ENCODE measurements at regions not wholly inside any gene's neighbourhood (a gene's known extent, or its start where the extent isn't known, plus 50 kb on each side); places are given as distances from the start of the nearest gene placed in this dataset.

- TF ChIP-seq POLR2A (IDR thresholded peaks at IDR 0.05; ENCODE audit: insufficient read depth in 1 of 2, low read depth in 2 of 2, low read length in 2 of 2): no peak
- TF ChIP-seq MYNN (CRISPR knock-in tag; IDR thresholded peaks at IDR 0.05; ENCODE audit: low read depth): no peak
- no peak for TF ChIP-seq RFXAP (CRISPR knock-in tag; IDR thresholded peaks at IDR 0.05; ENCODE audit: borderline replicate concordance)
- no peak for TF ChIP-seq CTCF (CRISPR knock-in tag; IDR thresholded peaks at IDR 0.05)
- TF ChIP-seq EZH2 (conservative IDR thresholded peaks at IDR 0.05; ENCODE audit: low read depth, low read length): no peak
- TF ChIP-seq ATF3 (CRISPR knock-in tag; IDR thresholded peaks at IDR 0.05): no peak
- no peak for TF ChIP-seq BCL3 (CRISPR knock-in tag; IDR thresholded peaks at IDR 0.05)
- TF ChIP-seq IKZF1 (IDR thresholded peaks at IDR 0.05): no peak
- TF ChIP-seq PLRG1 (conservative IDR thresholded peaks at IDR 0.05): no peak
- no peak for TF ChIP-seq ZBTB33 (CRISPR knock-in tag; IDR thresholded peaks at IDR 0.05)
- TF ChIP-seq JUNB (CRISPR knock-in tag; IDR thresholded peaks at IDR 0.05; ENCODE audit: borderline replicate concordance): no peak
These were observed 98.1 kb upstream of the ALDH1B1 start for GRCh38 chr9:38294220-38294960.
